Stimulated activated naive CD8-positive, alpha-beta T cell treated with anti-CD3 and anti-CD28 coated beads, Interleukin-15, amount 100 ng/mL, for 72 hours (primary cell): ENCODE measurements at regions not wholly inside any gene's neighbourhood (a gene's known extent, or its start where the extent isn't known, plus 50 kb on each side); places are given as distances from the start of the nearest gene placed in this dataset.

Experiments
- ATAC-seq: fragments of 150-1000 bp; cut with Tn5 transposase; 2 replicates; pipeline ENCODE4 v1.10.0; 2021; ENCODE audit warnings: mild to moderate bottlenecking, moderate library complexity
- DNase-seq, 2 donors: peaks; one replicate each; pipeline ENCODE4 v3.0.0; 2021 to 2022
- H3K27ac Mint-ChIP-seq, 2 donors: one replicate each; pipeline ENCODE4 v1.8.0; 2022; ENCODE audit warnings: mild to moderate bottlenecking in 2 of 2, mixed read lengths in 2 of 2, moderate library complexity in 2 of 2
- H3K27me3 Mint-ChIP-seq: one replicate; pipeline ENCODE4 v1.8.0; 2022; ENCODE audit warnings: mixed read lengths
- H3K4me1 Mint-ChIP-seq: one replicate; pipeline ENCODE4 v1.8.0; 2022; ENCODE audit warnings: mild to moderate bottlenecking, mixed read lengths
- H3K4me3 Mint-ChIP-seq, 2 donors: one replicate each; pipeline ENCODE4 v1.8.0; 2022; ENCODE audit warnings: mild to moderate bottlenecking in 2 of 2, mixed read lengths in 2 of 2, moderate library complexity in 1 of 2
- H3K9me3 Mint-ChIP-seq, 2 donors: one replicate each; pipeline ENCODE4 v1.8.0; 2022; ENCODE audit warnings: mixed read lengths in 2 of 2

GRCh38 chr11:86193297-86194095 is 51.1 kb upstream of the EED start:
- no peaks in the 10 kb centered on the region for H3K27me3 Mint-ChIP-seq
- ATAC-seq (peak; percentile 99), DNase-seq (peak; percentile 58 to 70)
- peaks cover 17% of the 10 kb centered on the region for H3K4me1 Mint-ChIP-seq
- no peaks in the 10 kb centered on the region for H3K9me3 Mint-ChIP-seq
- H3K4me3 Mint-ChIP-seq = peak overlapping the region; percentile 85
- peak overlapping the region; percentile 74 to 87 for H3K27ac Mint-ChIP-seq

DNA sequence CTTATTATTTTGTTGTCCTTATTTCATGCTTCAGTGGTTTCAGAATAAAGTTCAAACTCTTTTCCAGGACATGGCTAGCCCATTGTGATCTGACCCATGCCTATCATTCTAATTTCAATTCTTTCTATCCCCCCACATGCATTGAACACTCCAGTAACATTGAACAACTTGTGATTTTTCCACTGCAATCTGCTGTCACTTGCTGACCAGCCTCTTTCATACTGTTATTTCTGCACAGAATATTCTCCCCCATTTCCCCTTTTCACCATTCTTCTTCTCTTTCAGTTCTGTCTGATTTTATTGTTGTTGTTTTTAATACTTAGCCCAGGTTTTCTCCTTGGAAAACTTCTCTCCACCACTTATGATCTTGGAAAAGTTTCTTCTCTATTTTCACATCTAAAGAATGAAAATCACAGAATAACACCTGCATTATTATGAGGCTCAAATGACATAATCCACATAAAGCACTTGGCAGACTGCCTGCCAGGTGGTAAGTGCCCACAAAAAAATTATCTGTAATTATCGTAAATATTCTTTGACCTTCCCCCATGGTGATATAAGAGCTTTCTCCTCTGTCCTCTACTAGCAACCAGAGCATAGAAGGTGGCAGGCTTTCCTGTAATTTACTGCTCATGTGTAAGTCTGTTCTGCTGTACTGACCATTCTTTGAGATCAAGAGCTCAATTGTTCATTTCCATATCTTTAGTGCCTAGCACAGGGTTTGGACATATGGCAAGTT is 51.9 kb upstream of the EED start:
- DNase-seq (no peak), ATAC-seq (no peak)
- H3K9me3 Mint-ChIP-seq = no peaks in the 10 kb centered on the region
- H3K4me3 Mint-ChIP-seq = peak overlapping the region; percentile 85
- H3K27ac Mint-ChIP-seq = peak overlapping the region; percentile 74 to 95
- peaks cover 17% of the 10 kb centered on the region for H3K4me1 Mint-ChIP-seq
- no peaks in the 10 kb centered on the region for H3K27me3 Mint-ChIP-seq

- no peak for DNase-seq
- Mint-ChIP-seq H3K27ac (no peak overlapping the region), H3K27me3 (no peaks in the 10 kb centered on the region), H3K4me3 (no peak overlapping the region), H3K9me3 (no peaks in the 10 kb centered on the region), H3K4me1 (peaks cover 17% of the 10 kb centered on the region)
- ATAC-seq = peak; percentile 45
Observed at GRCh38 chr11:86191874-86192273, 52.7 kb upstream of the EED start.

- Mint-ChIP-seq H3K4me1 (no peaks in the 10 kb centered on the region), H3K27me3 (no peaks in the 10 kb centered on the region), H3K27ac (no peak overlapping the region), H3K4me3 (no peak overlapping the region), H3K9me3 (no peaks in the 10 kb centered on the region)
- no peak for ATAC-seq
- no peak for DNase-seq
Observed at GRCh38 chr11:86187027-86187426, 57.5 kb upstream of the EED start.

DNA sequence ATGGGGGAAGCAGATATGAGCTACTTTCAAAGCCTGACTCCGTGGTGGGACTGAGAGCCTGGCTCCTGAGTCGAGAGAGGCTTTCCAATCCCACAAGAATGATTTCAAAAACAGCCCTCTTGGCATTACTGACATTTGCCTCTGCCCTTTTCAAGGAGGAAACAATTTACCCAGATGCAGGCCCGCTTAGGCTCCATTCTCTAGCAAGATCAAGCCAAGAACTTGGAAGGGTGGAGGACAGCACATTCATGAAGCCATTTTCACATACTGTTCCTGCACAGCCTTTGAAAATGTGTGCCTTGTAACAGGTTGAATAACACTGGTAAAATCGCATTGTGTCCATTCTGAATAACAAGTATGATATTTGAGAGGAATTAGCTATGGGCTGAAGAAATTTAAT is 58.2 kb upstream of the EED start:
- no peak overlapping the region for H3K27ac Mint-ChIP-seq
- no peak overlapping the region for H3K4me3 Mint-ChIP-seq

DNA sequence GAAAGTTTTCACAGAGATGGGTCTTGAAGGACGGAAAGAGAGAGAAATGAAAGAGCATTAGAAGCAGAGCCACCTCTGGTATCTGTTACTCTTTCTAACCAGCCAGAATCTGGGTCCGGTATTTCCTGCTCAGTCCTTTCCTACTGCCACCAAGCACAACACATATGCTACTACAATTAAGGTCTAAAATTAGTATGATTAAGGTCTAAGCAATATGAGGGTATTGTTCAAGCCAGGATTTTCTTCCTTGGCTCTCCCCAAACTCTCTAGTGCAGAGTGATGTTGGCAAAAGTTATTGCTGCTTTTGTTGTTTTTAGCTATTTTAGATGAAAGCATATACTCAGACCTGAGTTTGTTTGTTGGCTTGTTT is 59.2 kb upstream of the EED start:
- H3K4me3 Mint-ChIP-seq = no peak overlapping the region
- ATAC-seq = no peak
- no peak for DNase-seq
- H3K4me1 Mint-ChIP-seq = no peaks in the 10 kb centered on the region
- no peaks in the 10 kb centered on the region for H3K9me3 Mint-ChIP-seq
- no peaks in the 10 kb centered on the region for H3K27me3 Mint-ChIP-seq
- H3K27ac Mint-ChIP-seq = no peak overlapping the region

More for the DNA sequence above, 58.2 kb upstream of the EED start:
- no peak for ATAC-seq
- Mint-ChIP-seq H3K9me3 (no peaks in the 10 kb centered on the region), H3K27me3 (no peaks in the 10 kb centered on the region), H3K4me1 (no peaks in the 10 kb centered on the region)
- DNase-seq = no peak

DNA sequence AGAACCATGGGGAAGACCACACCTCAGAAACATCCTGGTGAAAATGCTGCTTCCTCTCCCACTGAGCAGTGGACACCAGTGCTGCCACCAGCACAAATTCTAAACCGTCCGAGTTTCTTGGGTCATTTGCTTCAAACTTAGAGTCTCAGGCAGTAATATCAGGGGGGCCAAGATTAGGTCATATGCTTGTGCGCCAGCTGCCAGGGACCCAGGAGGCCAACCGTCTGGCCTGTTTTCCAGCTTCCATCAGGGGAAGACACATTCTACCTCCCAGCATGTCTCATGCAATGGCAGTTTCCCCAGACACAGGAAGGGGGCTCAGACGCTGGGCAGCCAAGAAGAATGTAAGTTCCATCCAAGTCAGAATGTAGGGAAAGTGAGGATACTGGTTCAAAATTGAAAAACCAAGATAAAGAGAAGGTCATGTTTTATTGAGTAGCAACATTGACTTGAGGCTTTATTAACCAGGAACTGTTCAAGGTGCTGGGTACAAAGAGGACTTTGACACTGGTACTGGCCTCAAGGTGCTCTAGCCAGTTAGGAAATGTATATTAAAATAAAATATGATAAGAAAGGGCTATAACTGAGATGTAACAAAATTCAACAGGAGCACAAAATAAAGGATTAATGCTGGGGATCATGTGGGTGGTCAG is 59.7 kb upstream of the EED start:
- H3K27ac Mint-ChIP-seq = peak overlapping the region in 1 of 2 donors; percentile 39
- ATAC-seq (no peak), DNase-seq (no peak)
- H3K27me3 Mint-ChIP-seq = no peaks in the 10 kb centered on the region
- H3K4me1 Mint-ChIP-seq = no peaks in the 10 kb centered on the region
- no peaks in the 10 kb centered on the region for H3K9me3 Mint-ChIP-seq
- H3K4me3 Mint-ChIP-seq = no peak overlapping the region

DNA sequence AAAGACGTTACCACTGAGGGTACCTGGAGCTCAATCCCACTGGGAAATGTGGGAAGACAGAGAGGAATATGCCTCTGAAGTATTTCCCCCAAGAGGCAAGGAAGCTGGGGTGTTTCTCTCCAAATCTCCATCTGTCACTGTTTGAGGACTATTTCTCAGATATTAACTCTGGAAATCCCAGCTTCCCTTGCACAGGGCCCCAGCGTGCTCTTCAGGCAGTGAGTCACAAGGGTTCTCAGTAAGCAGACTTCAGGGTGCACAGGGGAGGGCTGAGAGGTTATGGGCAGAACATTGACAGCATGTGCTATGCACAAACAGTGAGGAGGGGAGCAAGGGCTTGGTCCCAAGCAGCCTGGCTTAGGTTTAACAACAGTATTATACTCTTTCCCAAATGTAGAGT is 60.9 kb upstream of the EED start:
- Mint-ChIP-seq H3K27me3 (no peaks in the 10 kb centered on the region), H3K4me3 (no peak overlapping the region), H3K27ac (no peak overlapping the region), H3K4me1 (no peaks in the 10 kb centered on the region), H3K9me3 (no peaks in the 10 kb centered on the region)
- peak; percentile 82 for ATAC-seq
- DNase-seq = peak; percentile 14 to 49

DNA sequence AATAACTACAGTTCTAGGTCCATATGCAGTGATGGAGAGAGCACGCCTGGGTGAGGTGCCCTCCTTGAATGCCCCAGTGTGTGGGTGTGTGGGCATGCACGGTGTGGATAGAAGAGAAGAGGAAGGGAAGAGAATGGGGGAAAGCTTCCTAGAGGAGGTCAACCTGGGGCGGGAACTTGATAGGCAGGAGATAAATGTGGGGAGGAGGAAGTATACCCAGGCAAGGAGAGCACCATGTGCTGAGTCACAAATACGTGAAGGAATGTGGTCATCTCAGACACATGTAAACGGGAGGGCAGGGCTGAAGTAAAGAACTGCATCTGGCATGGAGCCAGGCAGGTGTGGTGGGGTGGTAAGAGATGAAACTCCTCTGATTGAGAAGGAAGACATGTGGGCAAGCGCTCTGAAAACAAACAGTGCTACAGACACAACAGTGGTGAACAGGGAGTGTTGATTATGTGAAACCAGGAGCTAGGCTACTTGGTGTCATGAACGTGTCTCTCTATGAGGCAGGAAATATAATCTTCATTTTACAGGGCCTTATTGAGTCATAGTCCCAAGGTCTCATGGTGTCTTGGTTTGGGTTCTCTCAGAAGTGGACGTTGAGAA is 61.5 kb upstream of the EED start:
- peak; percentile 96 for ATAC-seq
- H3K27ac Mint-ChIP-seq = no peak overlapping the region
- H3K27me3 Mint-ChIP-seq = no peaks in the 10 kb centered on the region
- H3K9me3 Mint-ChIP-seq = no peaks in the 10 kb centered on the region
- DNase-seq = peak; percentile 70 to 90
- no peak overlapping the region for H3K4me3 Mint-ChIP-seq
- no peaks in the 10 kb centered on the region for H3K4me1 Mint-ChIP-seq

- DNase-seq (no peak), ATAC-seq (no peak)
- Mint-ChIP-seq H3K27me3 (no peaks in the 10 kb centered on the region), H3K4me3 (no peak overlapping the region), H3K9me3 (no peaks in the 10 kb centered on the region), H3K27ac (no peak overlapping the region), H3K4me1 (peaks cover 11% of the 10 kb centered on the region)
Observed at GRCh38 chr11:86181379-86181778, 63.2 kb upstream of the EED start.

GRCh38 chr11:86180851-86181250 is 63.7 kb upstream of the EED start:
- DNase-seq = no peak
- no peak overlapping the region for H3K27ac Mint-ChIP-seq
- no peak for ATAC-seq
- H3K9me3 Mint-ChIP-seq = no peaks in the 10 kb centered on the region
- H3K4me3 Mint-ChIP-seq = no peak overlapping the region
- H3K27me3 Mint-ChIP-seq = no peaks in the 10 kb centered on the region
- H3K4me1 Mint-ChIP-seq = peaks cover 17% of the 10 kb centered on the region

GRCh38 chr11:86180423-86180822 is 64.1 kb upstream of the EED start:
- Mint-ChIP-seq H3K27ac (no peak overlapping the region), H3K4me3 (no peak overlapping the region), H3K4me1 (peaks cover 21% of the 10 kb centered on the region), H3K27me3 (no peaks in the 10 kb centered on the region), H3K9me3 (no peaks in the 10 kb centered on the region)
- ATAC-seq (no peak), DNase-seq (no peak)

GRCh38 chr11:86179646-86180064 is 64.9 kb upstream of the EED start:
- Mint-ChIP-seq H3K27ac (no peak overlapping the region), H3K9me3 (no peaks in the 10 kb centered on the region), H3K4me1 (peaks cover 26% of the 10 kb centered on the region), H3K4me3 (no peak overlapping the region), H3K27me3 (no peaks in the 10 kb centered on the region)
- ATAC-seq = no peak
- no peak for DNase-seq

DNA sequence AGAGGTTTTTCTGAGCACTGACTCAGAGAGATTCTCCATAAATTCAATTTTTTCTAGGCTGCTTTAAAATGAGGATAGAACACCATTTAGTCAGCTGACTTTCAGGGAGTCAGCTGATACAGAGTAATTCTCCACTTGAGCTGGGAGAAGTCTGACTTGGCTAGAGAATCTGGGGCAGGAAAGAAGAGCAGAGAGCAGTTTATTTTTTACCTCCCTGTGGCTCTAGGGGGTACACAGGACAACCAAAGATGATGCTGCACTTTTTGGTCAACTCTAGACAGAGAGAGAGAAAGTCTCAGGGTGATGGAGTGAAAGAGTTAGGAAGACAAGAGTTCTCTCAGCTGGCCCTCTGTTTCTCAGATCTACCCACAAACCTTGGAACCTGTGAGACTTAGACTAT is 67.3 kb upstream of the EED start:
- no peak for ATAC-seq
- DNase-seq = no peak
- peak overlapping the region in 1 of 2 donors; percentile 17 for H3K4me3 Mint-ChIP-seq
- no peaks in the 10 kb centered on the region for H3K9me3 Mint-ChIP-seq
- H3K27ac Mint-ChIP-seq = peak overlapping the region; percentile 80 to 86
- no peaks in the 10 kb centered on the region for H3K27me3 Mint-ChIP-seq
- H3K4me1 Mint-ChIP-seq = peaks cover 26% of the 10 kb centered on the region

DNA sequence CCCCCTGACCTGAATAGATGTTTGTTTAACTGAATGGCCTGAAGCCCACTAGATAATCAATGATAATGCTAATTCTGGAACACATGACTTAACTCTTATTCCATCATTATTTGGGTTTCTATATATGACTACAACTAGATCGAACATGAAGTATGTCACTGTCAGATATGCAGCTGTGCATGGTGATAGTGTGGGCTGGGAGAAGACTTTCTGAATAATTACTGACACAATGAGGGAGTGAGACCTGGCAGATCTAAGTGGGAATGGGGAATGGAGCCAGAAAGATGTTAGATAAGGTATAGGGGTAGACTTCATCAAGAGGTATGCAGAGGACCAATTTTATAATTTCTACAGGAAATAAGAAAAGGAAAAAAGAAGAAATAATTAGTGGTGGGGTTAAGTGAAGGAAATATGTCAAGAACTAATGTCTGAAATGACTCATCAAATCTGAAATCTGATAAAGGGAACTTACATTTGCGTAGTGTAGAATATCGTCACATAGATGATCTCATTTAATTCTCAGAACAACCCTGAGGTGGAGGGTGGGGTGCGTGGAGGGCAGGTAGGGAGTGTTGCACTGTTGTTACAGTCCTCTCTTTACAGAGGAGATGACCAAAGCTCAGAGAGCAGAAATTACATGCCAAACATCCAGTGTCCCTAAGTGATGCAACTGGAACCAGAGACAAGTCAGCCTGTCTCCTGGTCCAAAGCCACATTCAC is 68.2 kb upstream of the EED start:
- H3K9me3 Mint-ChIP-seq = no peaks in the 10 kb centered on the region

More for the DNA sequence above, 68.2 kb upstream of the EED start:
- Mint-ChIP-seq H3K27me3 (no peaks in the 10 kb centered on the region), H3K4me1 (peaks cover 26% of the 10 kb centered on the region), H3K4me3 (peak overlapping the region; percentile 10 to 32), H3K27ac (peak overlapping the region; percentile 80 to 88)
- ATAC-seq (peak; percentile 99), DNase-seq (peak; percentile 30 to 79)
